Stimulated activated CD8-positive, alpha-beta memory T cell treated with anti-CD3 and anti-CD28 coated beads, Interleukin-15, amount 100 ng/mL, for 1 hour (primary cell): ENCODE measurements at regions not wholly inside any gene's neighbourhood (a gene's known extent, or its start where the extent isn't known, plus 50 kb on each side); places are given as distances from the start of the nearest gene placed in this dataset.

Experiments
- DNase-seq: peaks from one replicate; pipeline ENCODE4 v3.0.0-alpha.2; 2020; ENCODE audit warnings: low read depth

- no peak for DNase-seq
These were observed 495.4 kb upstream of the PIK3C3 start for GRCh38 chr18:41459656-41460055.

GRCh38 chr18:41458376-41458775 is 496.7 kb upstream of the PIK3C3 start:
- DNase-seq = no peak

- no peak for DNase-seq
These were observed 497.2 kb upstream of the PIK3C3 start for GRCh38 chr18:41457765-41458326.

GRCh38 chr18:41456831-41457230 is 498.2 kb upstream of the PIK3C3 start:
- DNase-seq = no peak

GRCh38 chr18:41449612-41450011 is 505.4 kb upstream of the PIK3C3 start:
- DNase-seq = no peak

- DNase-seq = no peak
These were observed 510.1 kb upstream of the PIK3C3 start for GRCh38 chr18:41444943-41445342.

GRCh38 chr18:41436772-41437171 is 518.3 kb upstream of the PIK3C3 start:
- no peak for DNase-seq

- no peak for DNase-seq
These were observed 536.4 kb upstream of the PIK3C3 start for GRCh38 chr18:41418598-41418997.

- no peak for DNase-seq
These were observed 539.0 kb upstream of the PIK3C3 start for GRCh38 chr18:41416044-41416443.

- DNase-seq = no peak
These were observed 545.0 kb upstream of the PIK3C3 start for GRCh38 chr18:41410006-41410405.

- no peak for DNase-seq
These were observed 548.2 kb upstream of the PIK3C3 start for GRCh38 chr18:41406834-41407233.

- no peak for DNase-seq
These were observed 558.2 kb upstream of the PIK3C3 start for GRCh38 chr18:41396861-41397260.

- DNase-seq = no peak
These were observed 558.8 kb upstream of the PIK3C3 start for GRCh38 chr18:41396211-41396610.

- DNase-seq = no peak
These were observed 559.3 kb upstream of the PIK3C3 start for GRCh38 chr18:41395695-41396094.

- no peak for DNase-seq
These were observed 563.1 kb upstream of the PIK3C3 start for GRCh38 chr18:41391616-41392595.

- no peak for DNase-seq
These were observed 564.7 kb upstream of the PIK3C3 start for GRCh38 chr18:41390309-41390708.

- DNase-seq = no peak
These were observed 576.4 kb upstream of the PIK3C3 start for GRCh38 chr18:41378598-41378997.

GRCh38 chr18:41373612-41374011 is 581.4 kb upstream of the PIK3C3 start:
- no peak for DNase-seq

- no peak for DNase-seq
These were observed 582.9 kb upstream of the PIK3C3 start for GRCh38 chr18:41372046-41372665.

- no peak for DNase-seq
These were observed 583.6 kb upstream of the PIK3C3 start for GRCh38 chr18:41371156-41372045.

- DNase-seq = no peak
These were observed 584.3 kb upstream of the PIK3C3 start for GRCh38 chr18:41370740-41371139.

- no peak for DNase-seq
These were observed 597.3 kb upstream of the PIK3C3 start for GRCh38 chr18:41357708-41358107.
